ENCODE measurements at regions not wholly inside any gene's neighbourhood (a gene's known extent, or its start where the extent isn't known, plus 50 kb on each side); places are given as distances from the start of the nearest gene placed in this dataset.
"Not testable (repeated sequence)": the region's sequence is repeated elsewhere in the genome, so short reads cannot be mapped to it uniquely, and the experiment has no call there.

DNA sequence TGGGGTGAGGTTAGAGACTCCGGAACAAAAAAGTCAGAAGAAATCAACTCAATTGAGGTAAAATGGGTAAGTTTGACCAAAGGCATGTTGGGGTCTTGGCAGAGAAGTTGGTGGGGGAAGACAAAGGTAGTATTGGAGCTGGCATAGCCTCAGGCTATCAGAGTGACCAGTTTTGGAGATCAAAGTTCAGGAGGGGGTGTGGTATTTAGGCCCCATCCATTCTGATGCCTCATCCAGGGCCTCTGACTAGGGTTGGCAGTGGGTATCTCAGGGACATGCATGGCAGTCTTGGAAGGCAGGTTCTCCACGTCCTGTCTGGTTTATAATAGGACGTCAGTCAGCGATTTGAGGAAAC, 73.2 kb upstream of the TRABD2B start:
- no peaks in the 10 kb centered on the region for H3K4me1 Mint-ChIP-seq (ENCODE audit: low read depth, unreplicated experiment)
- TF ChIP-seq, protein P1, sequence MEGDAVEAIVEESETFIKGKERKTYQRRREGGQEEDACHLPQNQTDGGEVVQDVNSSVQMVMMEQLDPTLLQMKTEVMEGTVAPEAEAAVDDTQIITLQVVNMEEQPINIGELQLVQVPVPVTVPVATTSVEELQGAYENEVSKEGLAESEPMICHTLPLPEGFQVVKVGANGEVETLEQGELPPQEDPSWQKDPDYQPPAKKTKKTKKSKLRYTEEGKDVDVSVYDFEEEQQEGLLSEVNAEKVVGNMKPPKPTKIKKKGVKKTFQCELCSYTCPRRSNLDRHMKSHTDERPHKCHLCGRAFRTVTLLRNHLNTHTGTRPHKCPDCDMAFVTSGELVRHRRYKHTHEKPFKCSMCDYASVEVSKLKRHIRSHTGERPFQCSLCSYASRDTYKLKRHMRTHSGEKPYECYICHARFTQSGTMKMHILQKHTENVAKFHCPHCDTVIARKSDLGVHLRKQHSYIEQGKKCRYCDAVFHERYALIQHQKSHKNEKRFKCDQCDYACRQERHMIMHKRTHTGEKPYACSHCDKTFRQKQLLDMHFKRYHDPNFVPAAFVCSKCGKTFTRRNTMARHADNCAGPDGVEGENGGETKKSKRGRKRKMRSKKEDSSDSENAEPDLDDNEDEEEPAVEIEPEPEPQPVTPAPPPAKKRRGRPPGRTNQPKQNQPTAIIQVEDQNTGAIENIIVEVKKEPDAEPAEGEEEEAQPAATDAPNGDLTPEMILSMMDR (IDR thresholded peaks at IDR 0.05; ENCODE audit: partially characterized antibody, unreplicated experiment) = no peak
- H3K36me3 Mint-ChIP-seq (ENCODE audit: unreplicated experiment) = peaks cover 5% of the 10 kb centered on the region
- no peak overlapping the region for H3K4me3 Mint-ChIP-seq (ENCODE audit: unreplicated experiment)
- DNase-seq = no peak
- H3K27ac Mint-ChIP-seq (ENCODE audit: unreplicated experiment) = no peak overlapping the region
- no peaks in the 10 kb centered on the region for H3K27me3 Mint-ChIP-seq (ENCODE audit: unreplicated experiment)
- H3K9me3 Mint-ChIP-seq (ENCODE audit: unreplicated experiment) = peaks cover 2% of the 10 kb centered on the region

DNA sequence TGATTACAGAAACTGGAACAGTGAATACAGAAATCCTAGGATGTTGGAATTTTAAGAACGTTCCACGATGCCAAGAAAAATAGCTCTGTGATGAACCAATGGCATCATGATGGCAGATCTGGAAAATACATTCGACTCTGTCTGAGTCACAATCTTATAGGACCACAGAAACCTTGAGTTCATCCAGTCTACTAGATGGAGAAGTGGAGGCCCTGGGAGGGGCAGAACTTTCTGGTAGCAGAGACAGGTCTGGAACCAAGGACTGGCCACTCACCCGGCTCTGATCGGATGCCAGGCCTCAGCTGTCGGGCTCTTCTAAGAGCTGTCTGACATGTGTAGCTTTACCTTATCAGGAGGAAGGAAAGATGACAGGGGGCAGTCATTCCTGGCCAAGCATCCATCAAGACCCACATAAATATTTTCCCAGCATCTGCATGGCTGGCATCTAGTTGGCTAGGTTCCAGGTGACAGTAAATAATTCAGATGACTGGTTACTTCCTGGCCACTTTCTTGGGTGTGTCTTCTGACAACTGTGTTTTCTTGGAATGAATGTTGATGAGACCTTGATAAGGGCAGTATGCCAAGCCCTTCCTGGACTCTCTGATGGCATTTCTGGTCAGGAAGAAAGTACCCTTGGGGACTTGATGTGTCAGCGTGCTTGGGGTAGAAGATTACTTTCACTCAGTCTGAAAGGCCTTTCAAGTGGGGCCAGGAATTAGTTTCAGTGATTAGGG, 72.6 kb upstream of the TRABD2B start:
- no peak overlapping the region for H3K4me3 Mint-ChIP-seq (ENCODE audit: unreplicated experiment)
- TF ChIP-seq, protein P1 (IDR thresholded peaks at IDR 0.05; ENCODE audit: partially characterized antibody, unreplicated experiment) = no peak
- H3K9me3 Mint-ChIP-seq (ENCODE audit: unreplicated experiment) = peaks cover 2% of the 10 kb centered on the region
- no peaks in the 10 kb centered on the region for H3K4me1 Mint-ChIP-seq (ENCODE audit: low read depth, unreplicated experiment)
- DNase-seq = no peak
- H3K27ac Mint-ChIP-seq (ENCODE audit: unreplicated experiment) = no peak overlapping the region
- peaks cover 5% of the 10 kb centered on the region for H3K36me3 Mint-ChIP-seq (ENCODE audit: unreplicated experiment)
- H3K27me3 Mint-ChIP-seq (ENCODE audit: unreplicated experiment) = no peaks in the 10 kb centered on the region

DNA sequence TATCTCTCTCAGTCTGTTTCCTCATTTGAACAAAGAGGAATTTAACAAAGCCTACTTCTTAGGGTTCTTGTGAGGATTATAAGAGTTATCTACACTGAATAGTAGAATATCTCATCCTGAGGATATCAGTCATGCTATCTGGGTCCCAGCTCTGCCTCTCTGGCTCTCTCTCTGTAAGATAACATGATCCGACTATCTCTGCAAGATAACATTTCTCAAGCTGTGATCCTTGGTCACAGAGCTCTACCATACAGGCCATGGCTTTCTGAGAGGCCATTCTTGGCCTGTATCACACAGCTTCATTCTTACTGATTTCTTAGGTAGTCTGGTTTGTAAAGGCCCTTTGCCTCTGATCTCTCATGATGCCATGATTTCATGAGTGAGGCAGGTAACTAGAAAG, 71.0 kb upstream of the TRABD2B start:
- no peaks in the 10 kb centered on the region for H3K27me3 Mint-ChIP-seq (ENCODE audit: unreplicated experiment)
- TF ChIP-seq, protein P1 (IDR thresholded peaks at IDR 0.05; ENCODE audit: partially characterized antibody, unreplicated experiment) = no peak
- peaks cover 2% of the 10 kb centered on the region for H3K9me3 Mint-ChIP-seq (ENCODE audit: unreplicated experiment)
- H3K27ac Mint-ChIP-seq (ENCODE audit: unreplicated experiment) = no peak overlapping the region
- no peak for DNase-seq
- no peak overlapping the region for H3K4me3 Mint-ChIP-seq (ENCODE audit: unreplicated experiment)
- H3K4me1 Mint-ChIP-seq (ENCODE audit: low read depth, unreplicated experiment) = no peaks in the 10 kb centered on the region
- H3K36me3 Mint-ChIP-seq (ENCODE audit: unreplicated experiment) = peaks cover 5% of the 10 kb centered on the region

DNA sequence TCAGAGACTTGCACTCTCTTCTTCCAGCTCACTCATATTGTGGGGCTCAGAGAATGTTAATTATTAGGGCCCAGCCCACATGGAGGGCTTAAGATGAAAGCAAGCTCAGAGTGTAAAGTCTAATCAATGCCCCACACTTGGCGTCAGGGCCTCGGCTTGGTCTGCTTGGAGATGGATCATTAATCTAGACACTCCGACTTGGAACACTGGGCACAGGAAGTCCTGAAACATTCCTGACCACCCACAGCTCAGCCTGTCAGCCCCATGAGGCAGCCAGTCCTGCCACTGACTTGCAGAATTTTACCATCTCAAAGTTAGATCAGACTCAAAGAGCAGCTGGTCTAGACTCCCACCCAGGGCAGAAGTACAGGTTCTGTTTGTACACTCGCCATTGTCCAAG, 69.8 kb upstream of the TRABD2B start:
- no peak overlapping the region for H3K27ac Mint-ChIP-seq (ENCODE audit: unreplicated experiment)

DNA sequence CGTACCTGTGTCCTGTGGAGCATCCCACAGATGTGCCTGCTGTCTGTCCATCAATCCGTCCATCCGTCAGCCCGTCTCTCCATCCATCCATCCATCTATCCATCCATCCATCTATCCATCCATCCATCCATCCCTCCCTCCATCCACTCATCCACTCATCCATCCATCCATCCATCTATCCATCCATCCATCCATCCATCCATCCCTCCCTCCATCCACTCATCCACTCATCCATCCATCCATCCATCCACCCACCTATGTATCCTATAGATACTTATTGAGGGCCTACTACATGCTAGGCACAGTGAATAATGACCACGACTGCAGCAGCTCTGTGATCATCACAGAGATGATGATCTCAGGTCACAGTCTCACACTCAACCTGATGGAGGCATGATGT, 67.5 kb upstream of the TRABD2B start:
- H3K27ac Mint-ChIP-seq (ENCODE audit: unreplicated experiment); H3K9me3 Mint-ChIP-seq (ENCODE audit: unreplicated experiment); H3K4me1 Mint-ChIP-seq (ENCODE audit: low read depth, unreplicated experiment); H3K27me3 Mint-ChIP-seq (ENCODE audit: unreplicated experiment); DNase-seq; H3K36me3 Mint-ChIP-seq (ENCODE audit: unreplicated experiment); H3K4me3 Mint-ChIP-seq (ENCODE audit: unreplicated experiment): not testable (repeated sequence)

More for the DNA sequence above, 69.8 kb upstream of the TRABD2B start:
- no peaks in the 10 kb centered on the region for H3K4me1 Mint-ChIP-seq (ENCODE audit: low read depth, unreplicated experiment)
- TF ChIP-seq, protein P1 (IDR thresholded peaks at IDR 0.05; ENCODE audit: partially characterized antibody, unreplicated experiment) = no peak
- no peaks in the 10 kb centered on the region for H3K27me3 Mint-ChIP-seq (ENCODE audit: unreplicated experiment)
- DNase-seq = no peak
- H3K9me3 Mint-ChIP-seq (ENCODE audit: unreplicated experiment) = no peaks in the 10 kb centered on the region
- H3K36me3 Mint-ChIP-seq (ENCODE audit: unreplicated experiment) = no peaks in the 10 kb centered on the region
- H3K4me3 Mint-ChIP-seq (ENCODE audit: unreplicated experiment) = no peak overlapping the region

Measured in glutamatergic neuron (in vitro differentiated cells).